ENCODE measurements at regions not wholly inside any gene's neighbourhood (a gene's known extent, or its start where the extent isn't known, plus 50 kb on each side); places are given as distances from the start of the nearest gene placed in this dataset.
"Not testable (repeated sequence)": the region's sequence is repeated elsewhere in the genome, so short reads cannot be mapped to it uniquely, and the experiment has no call there.

DNA sequence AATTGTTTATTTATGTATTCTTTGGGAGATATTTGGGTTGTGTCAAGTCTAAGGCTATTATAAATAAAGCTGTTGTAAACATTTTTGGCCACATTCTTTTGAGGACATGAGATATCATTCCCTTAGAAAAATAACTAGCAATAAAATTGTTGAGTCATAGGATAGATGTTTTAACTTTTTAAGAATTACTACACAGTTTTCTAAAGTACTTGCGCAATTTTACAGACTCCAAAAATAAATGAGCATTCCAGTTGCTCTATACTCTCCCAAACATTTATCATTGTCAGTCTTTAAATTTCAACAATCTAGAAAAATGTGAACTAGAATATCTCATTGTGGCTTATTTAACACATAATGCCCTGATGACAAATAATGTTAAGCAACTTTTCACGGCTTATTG is 189.1 kb upstream of the ADGRL3 start:
- TF ChIP-seq, protein P1, sequence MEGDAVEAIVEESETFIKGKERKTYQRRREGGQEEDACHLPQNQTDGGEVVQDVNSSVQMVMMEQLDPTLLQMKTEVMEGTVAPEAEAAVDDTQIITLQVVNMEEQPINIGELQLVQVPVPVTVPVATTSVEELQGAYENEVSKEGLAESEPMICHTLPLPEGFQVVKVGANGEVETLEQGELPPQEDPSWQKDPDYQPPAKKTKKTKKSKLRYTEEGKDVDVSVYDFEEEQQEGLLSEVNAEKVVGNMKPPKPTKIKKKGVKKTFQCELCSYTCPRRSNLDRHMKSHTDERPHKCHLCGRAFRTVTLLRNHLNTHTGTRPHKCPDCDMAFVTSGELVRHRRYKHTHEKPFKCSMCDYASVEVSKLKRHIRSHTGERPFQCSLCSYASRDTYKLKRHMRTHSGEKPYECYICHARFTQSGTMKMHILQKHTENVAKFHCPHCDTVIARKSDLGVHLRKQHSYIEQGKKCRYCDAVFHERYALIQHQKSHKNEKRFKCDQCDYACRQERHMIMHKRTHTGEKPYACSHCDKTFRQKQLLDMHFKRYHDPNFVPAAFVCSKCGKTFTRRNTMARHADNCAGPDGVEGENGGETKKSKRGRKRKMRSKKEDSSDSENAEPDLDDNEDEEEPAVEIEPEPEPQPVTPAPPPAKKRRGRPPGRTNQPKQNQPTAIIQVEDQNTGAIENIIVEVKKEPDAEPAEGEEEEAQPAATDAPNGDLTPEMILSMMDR (IDR thresholded peaks at IDR 0.05; ENCODE audit: low read depth, low read length, missing control alignments) = no peak
- no peak for DNase-seq (ENCODE audit: extremely low read depth, low read depth)
- no peak overlapping the region for H3K4me3 ChIP-seq (replicated peaks; ENCODE audit: low read depth, low read length)

DNA sequence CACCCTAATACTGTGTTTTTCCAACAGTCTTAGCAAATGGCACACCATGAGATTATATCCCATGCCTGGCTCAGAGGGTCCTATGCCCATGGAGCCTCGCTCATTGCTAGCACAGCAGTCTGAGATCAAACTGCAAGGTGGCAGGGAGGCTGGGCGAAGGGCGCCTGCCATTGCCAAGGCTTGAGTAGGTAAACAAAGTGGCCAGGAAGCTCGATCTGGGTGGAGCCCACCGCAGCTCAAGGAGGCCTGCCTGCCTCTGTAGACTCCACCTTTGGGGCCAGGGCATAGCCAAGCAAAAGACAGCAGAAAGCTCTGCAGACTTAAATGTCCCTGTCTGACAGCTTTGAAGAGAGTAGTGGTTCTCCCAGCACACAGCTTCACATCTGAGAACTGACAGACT is 188.2 kb upstream of the ADGRL3 start:
- not testable (repeated sequence) for DNase-seq (ENCODE audit: extremely low read depth, low read depth); H3K4me3 ChIP-seq (replicated peaks; ENCODE audit: low read depth, low read length)

DNA sequence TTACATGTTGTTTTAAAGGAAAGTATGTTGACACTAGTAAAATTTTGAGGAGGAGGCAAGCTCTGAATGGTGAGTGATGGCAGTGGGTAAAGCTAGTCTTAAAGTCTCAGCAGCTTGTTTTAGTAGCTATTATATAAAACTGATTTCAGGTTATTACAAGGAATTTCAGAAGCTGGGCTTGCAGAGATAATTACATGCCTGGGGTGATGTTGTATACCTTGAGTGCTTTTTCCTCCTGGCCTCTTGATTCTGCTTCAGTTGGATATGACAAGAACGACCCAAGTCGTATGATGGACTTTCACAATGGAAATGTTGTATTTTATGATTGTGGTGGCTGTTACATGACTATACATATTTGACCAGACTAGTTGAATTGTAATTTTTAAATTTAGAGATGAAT is 175.5 kb upstream of the ADGRL3 start:
- H3K4me3 ChIP-seq (replicated peaks; ENCODE audit: low read depth, low read length) = no peak overlapping the region
- TF ChIP-seq, protein P1 (IDR thresholded peaks at IDR 0.05; ENCODE audit: low read depth, low read length, missing control alignments) = no peak
- DNase-seq (ENCODE audit: extremely low read depth, low read depth) = no peak

DNA sequence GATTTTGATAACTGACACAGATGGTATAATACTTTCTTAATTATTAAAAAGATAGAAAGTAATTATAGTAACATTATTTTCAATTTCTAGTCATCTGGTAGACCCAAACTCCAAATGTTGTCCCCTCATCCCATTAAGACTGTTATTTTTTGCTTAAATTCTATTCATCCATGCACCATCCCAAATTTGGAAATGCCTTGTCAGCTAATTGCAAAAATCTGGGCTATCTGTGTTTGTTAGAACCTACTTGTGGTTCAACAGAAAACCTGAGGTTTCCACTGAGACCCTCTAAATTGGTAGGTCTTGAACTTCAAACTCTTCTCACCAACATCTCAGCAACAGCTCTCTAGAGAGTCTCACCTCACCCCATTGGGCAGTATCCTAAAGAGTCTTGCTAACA is 172.2 kb upstream of the ADGRL3 start:
- no peak for DNase-seq (ENCODE audit: extremely low read depth, low read depth)
- TF ChIP-seq, protein P1 (IDR thresholded peaks at IDR 0.05; ENCODE audit: low read depth, low read length, missing control alignments) = no peak
- no peak overlapping the region for H3K4me3 ChIP-seq (replicated peaks; ENCODE audit: low read depth, low read length)

DNA sequence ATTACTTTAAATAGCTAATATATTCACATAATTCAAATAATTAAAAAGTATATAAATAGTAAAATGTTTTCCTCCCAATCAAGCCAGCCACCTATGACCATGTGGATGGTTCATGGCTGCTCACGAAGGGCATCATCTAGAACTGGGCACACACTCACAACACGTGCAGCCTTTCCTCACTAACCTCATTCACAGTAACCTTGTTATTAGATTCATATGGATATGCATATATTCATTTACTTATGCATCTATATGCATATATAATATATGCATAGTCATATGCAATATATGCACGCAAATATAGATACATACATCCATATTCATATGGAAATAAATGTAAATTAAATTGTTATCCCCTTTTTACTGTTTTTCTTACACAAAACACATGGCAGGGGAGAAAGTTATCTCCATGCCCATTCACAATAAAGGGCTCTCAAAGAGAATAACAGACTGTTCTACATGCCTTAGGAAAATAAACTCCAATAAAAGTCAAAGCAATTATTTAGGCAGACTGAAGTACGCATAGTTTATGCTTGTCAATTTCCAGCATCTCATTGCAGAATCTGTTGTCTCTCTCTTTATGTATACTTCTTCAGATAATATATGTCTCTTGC is 163.9 kb upstream of the ADGRL3 start:
- TF ChIP-seq, protein P1 (IDR thresholded peaks at IDR 0.05; ENCODE audit: low read depth, low read length, missing control alignments) = no peak
- no peak overlapping the region for H3K4me3 ChIP-seq (replicated peaks; ENCODE audit: low read depth, low read length)
- no peak for DNase-seq (ENCODE audit: extremely low read depth, low read depth)

DNA sequence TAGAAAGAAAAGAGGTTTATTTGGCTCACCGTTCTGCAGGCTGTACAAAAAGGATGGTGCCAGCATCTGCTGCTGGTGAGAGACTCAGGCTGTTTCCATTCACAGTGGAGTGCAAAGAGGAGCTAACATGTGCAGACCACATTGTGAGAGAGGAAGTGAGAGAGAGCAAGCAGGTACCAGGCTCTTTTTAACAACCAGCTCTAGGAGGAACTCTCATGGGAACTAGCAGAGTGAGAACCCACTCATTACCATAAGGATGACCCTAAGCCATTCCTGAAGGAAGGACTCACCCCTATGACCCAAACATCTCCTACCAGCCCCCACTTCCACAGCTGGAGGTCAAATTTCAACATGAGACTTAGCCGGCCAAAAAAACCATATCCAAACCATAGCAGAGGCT is 158.6 kb upstream of the ADGRL3 start:
- no peak overlapping the region for H3K4me3 ChIP-seq (replicated peaks; ENCODE audit: low read depth, low read length)
- TF ChIP-seq, protein P1 (IDR thresholded peaks at IDR 0.05; ENCODE audit: low read depth, low read length, missing control alignments) = no peak
- no peak for DNase-seq (ENCODE audit: extremely low read depth, low read depth)

DNA sequence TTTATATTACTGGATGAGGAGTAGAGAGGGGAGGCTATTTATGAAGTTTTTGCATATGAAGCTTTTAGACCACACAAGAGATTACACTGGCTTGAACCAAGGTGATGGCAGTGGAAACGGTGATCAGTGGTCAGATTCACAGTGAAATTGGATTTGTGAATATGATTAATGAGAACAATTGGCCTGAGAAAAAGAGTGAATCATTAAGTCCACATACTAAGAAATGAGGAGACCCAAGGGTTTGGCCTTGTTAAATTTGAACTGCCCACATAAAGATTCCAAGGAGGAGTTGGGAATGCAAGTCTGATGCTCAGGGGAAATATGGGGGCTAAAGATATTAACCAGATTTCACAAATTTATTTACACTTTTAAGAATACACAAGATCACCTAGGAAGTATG is 155.3 kb upstream of the ADGRL3 start:
- no peak for DNase-seq (ENCODE audit: extremely low read depth, low read depth)
- H3K4me3 ChIP-seq (replicated peaks; ENCODE audit: low read depth, low read length) = no peak overlapping the region
- TF ChIP-seq, protein P1 (IDR thresholded peaks at IDR 0.05; ENCODE audit: low read depth, low read length, missing control alignments) = no peak
